Lower leg skin (tissue), 3 donors: ENCODE measurements at regions not wholly inside any gene's neighbourhood (a gene's known extent, or its start where the extent isn't known, plus 50 kb on each side); places are given as distances from the start of the nearest gene placed in this dataset.

ENCODE experiments used
- POLR2A ChIP-seq, 2 donors: fragments of 450-650 bp; IDR thresholded peaks; one replicate each; pipeline ENCODE4 v1.6.1; 2016 to 2017; ENCODE audit warnings: antibody characterized with exemption in 2 of 2, mild to moderate bottlenecking in 1 of 2, moderate library complexity in 1 of 2
- TF ChIP-seq, protein P1 (sequence below), 3 donors: fragments of 450-650 bp; IDR thresholded peaks; one replicate each; pipeline ENCODE4 v1.5.1; 2016; ENCODE audit warnings: antibody characterized with exemption in 3 of 3, mild to moderate bottlenecking in 3 of 3, moderate library complexity in 2 of 3

- TF ChIP-seq, protein P1, sequence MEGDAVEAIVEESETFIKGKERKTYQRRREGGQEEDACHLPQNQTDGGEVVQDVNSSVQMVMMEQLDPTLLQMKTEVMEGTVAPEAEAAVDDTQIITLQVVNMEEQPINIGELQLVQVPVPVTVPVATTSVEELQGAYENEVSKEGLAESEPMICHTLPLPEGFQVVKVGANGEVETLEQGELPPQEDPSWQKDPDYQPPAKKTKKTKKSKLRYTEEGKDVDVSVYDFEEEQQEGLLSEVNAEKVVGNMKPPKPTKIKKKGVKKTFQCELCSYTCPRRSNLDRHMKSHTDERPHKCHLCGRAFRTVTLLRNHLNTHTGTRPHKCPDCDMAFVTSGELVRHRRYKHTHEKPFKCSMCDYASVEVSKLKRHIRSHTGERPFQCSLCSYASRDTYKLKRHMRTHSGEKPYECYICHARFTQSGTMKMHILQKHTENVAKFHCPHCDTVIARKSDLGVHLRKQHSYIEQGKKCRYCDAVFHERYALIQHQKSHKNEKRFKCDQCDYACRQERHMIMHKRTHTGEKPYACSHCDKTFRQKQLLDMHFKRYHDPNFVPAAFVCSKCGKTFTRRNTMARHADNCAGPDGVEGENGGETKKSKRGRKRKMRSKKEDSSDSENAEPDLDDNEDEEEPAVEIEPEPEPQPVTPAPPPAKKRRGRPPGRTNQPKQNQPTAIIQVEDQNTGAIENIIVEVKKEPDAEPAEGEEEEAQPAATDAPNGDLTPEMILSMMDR (IDR thresholded peaks at IDR 0.05): no peak
- TF ChIP-seq POLR2A (IDR thresholded peaks at IDR 0.05): no peak
These were observed 145.2 kb downstream of the RAD51AP2 start for GRCh38 chr2:17373041-17373440.
